K562 (cell line): ENCODE measurements at regions not wholly inside any gene's neighbourhood (a gene's known extent, or its start where the extent isn't known, plus 50 kb on each side); places are given as distances from the start of the nearest gene placed in this dataset.

Experiments used
- ATAC-seq: fragments of 200-7000 bp; cut with Tn5 transposase; 3 replicates; pipeline ENCODE4 v1.9.1; 2020; ENCODE audit warnings: moderate library complexity
- BruUV-seq: library from RNA; stranded (reverse); fragments of 400-500 nt; replicated peaks from 2 replicates; lab custom pipeline; 2021; lab: Mats Ljungman, UMichigan
- CTCF ChIA-PET: fragments of 300-600 bp; formaldehyde crosslinking; extraction: SDS; loops from one replicate; lab custom pipeline; 2021; ENCODE audit warnings: low intra/inter-chr PET ratio; lab: Yijun Ruan, JAX
- POLR2A ChIA-PET: fragments of 300-600, 350-650 bp; sonication (Branson Sonifier 250); formaldehyde crosslinking; extraction: SDS; loops from one replicate; lab custom pipeline; 2021; ENCODE audit warnings: antibody characterized with exemption, inconsistent platforms; lab: Yijun Ruan, JAX
- DNase-seq, 4 experiments: peaks; one replicate each; pipeline versions ENCODE4 v3.0.0 to v3.0.0-alpha.2; 2011 to 2018; ENCODE audit warnings: low spot score in 3 of 4, mixed read lengths in 3 of 4; ENCODE audit errors: extremely low read depth in 1 of 4
- FAIRE-seq: peaks from 2 replicates; lab custom pipeline; 2011; peaks lifted over from hg19 to GRCh38; lab: Jason Lieb, UNC
- H2AFZ ChIP-seq: 2 replicates; pipeline ENCODE4 v1.6.0; 2011; ENCODE audit warnings: low read depth, low read length, control low read depth, inconsistent platforms
- H3K27ac ChIP-seq: fragments of 200-600 bp; 3 replicates; pipeline ENCODE4 v1.8.0; 2011; ENCODE audit warnings: low read depth, mild to moderate bottlenecking, control low read depth, inconsistent platforms, low read length, moderate library complexity, mixed read lengths; ENCODE audit errors: extremely low read depth
- H3K27me3 ChIP-seq, 2 experiments: fragments of 300-600 bp in 1 of 2; 2 replicates in 1 of 2; 3 replicates in 1 of 2; pipeline versions ENCODE4 v1.6.0 to v1.8.0; 2011; ENCODE audit warnings: inconsistent platforms in 2 of 2, low read length in 2 of 2, mild to moderate bottlenecking in 1 of 2, mixed read lengths in 1 of 2, moderate library complexity in 1 of 2; ENCODE audit not compliant: control insufficient read depth in 2 of 2, insufficient read depth in 2 of 2
- H3K36me3 ChIP-seq: fragments of 300-600 bp; 3 replicates; pipeline ENCODE4 v1.8.0; 2011; ENCODE audit warnings: mild to moderate bottlenecking, low read length, inconsistent platforms; ENCODE audit not compliant: control insufficient read depth, insufficient read depth
- H3K4me1 ChIP-seq, 2 experiments: fragments of 200-600 bp in 1 of 2; replicated peaks in 1 of 2; 2 replicates in 1 of 2; 3 replicates in 1 of 2; pipeline versions ENCODE4 v1.5.1 to v1.8.0; 2011; ENCODE audit warnings: inconsistent platforms in 2 of 2, low read length in 2 of 2, mild to moderate bottlenecking in 1 of 2, mixed read lengths in 1 of 2, moderate library complexity in 1 of 2; ENCODE audit not compliant: control insufficient read depth in 2 of 2, insufficient read depth in 2 of 2
- H3K4me2 ChIP-seq: 2 replicates; pipeline ENCODE4 v1.6.1; 2011; ENCODE audit warnings: low read length, control low read depth, inconsistent platforms, mixed read lengths; ENCODE audit not compliant: insufficient read depth
- H3K4me3 ChIP-seq: fragments of 200-600 bp; sonication (generic), shearing (Covaris generic); 2 replicates; pipeline ENCODE4 v1.5.1; 2016; ENCODE audit warnings: control low read depth, inconsistent platforms
- H3K79me2 ChIP-seq: fragments of 200-600 bp; 3 replicates; pipeline ENCODE4 v1.8.0; 2011; ENCODE audit warnings: low read length, inconsistent platforms; ENCODE audit not compliant: control insufficient read depth, insufficient read depth
- H3K9ac ChIP-seq, 2 experiments: 2 replicates each; pipeline versions ENCODE4 v1.6.0 to v1.6.1; 2011; ENCODE audit warnings: low read depth in 2 of 2, low read length in 2 of 2, control low read depth in 1 of 2, inconsistent platforms in 1 of 2, mild to moderate bottlenecking in 1 of 2, mixed read lengths in 1 of 2; ENCODE audit not compliant: insufficient read depth in 1 of 2
- H3K9me1 ChIP-seq: one replicate; pipeline ENCODE4 v1.6.0; 2011; ENCODE audit warnings: inconsistent platforms, mild to moderate bottlenecking, low read length, moderate library complexity; ENCODE audit not compliant: control insufficient read depth, insufficient read depth
- H3K9me3 ChIP-seq: replicated peaks from 2 replicates; pipeline ENCODE4 v1.5.1; 2011; ENCODE audit warnings: low read depth, low read length, inconsistent platforms; ENCODE audit not compliant: control insufficient read depth, insufficient read depth
- H4K20me1 ChIP-seq: replicated peaks from 2 replicates; pipeline ENCODE4 v1.6.1; 2011; ENCODE audit warnings: low read length, inconsistent platforms, mixed read lengths; ENCODE audit not compliant: control insufficient read depth, insufficient read depth
- CBX1 ChIP-seq: sonication (generic); IDR thresholded peaks from 2 replicates; pipeline ENCODE4 v1.6.1; 2016; ENCODE audit warnings: antibody characterized with exemption, low read depth, mild to moderate bottlenecking
- KDM4B ChIP-seq, 2 experiments: fragments of 450-650 bp in 1 of 2; sonication (generic) in 1 of 2; IDR thresholded peaks; 2 replicates each; pipeline ENCODE4 v1.6.1; 2016 to 2017; ENCODE audit warnings: borderline replicate concordance in 2 of 2, antibody characterized with exemption in 1 of 2, low read depth in 1 of 2, mild to moderate bottlenecking in 1 of 2
- SRSF3 ChIP-seq: fragments of 200-400 bp; formaldehyde crosslinking; IDR thresholded peaks from 2 replicates; pipeline ENCODE4 v1.6.1; 2016; ENCODE audit warnings: mild to moderate bottlenecking, low read length, moderate library complexity; ENCODE audit not compliant: insufficient read depth
- ZNF24 ChIP-seq: fragments of 450-650 bp; IDR thresholded peaks from 2 replicates; pipeline ENCODE4 v1.6.1; 2016
- ZNF77 ChIP-seq: fragments of 250-450 bp; sonication (Bioruptor Pico); IDR thresholded peaks from 2 replicates; pipeline ENCODE4 v1.5.0; 2020
- ZNF79 ChIP-seq: fragments of 250-450 bp; sonication (Bioruptor Pico); IDR thresholded peaks from 2 replicates; pipeline ENCODE4 v1.4.0; 2020; ENCODE audit warnings: low read depth, mild to moderate bottlenecking, moderate library complexity
- WGBS: fragments of 100-300 bp; shearing (Covaris generic); methylation state at CpG from one replicate; pipeline ENCODE4 v1.1.6; 2016; ENCODE audit warnings: low coverage, mixed read lengths; ENCODE audit not compliant: insufficient coverage; ENCODE audit errors: missing lambda C conversion rate; 5-methylcytosine and 5-hydroxymethylcytosine counted together
- in situ Hi-C: fragments of 300-500 bp; cut with MboI; formaldehyde crosslinking; loops from 4 replicates; pipeline ENCODE4 v1.15.0; 2018; ENCODE audit warnings: inconsistent platforms, mixed read lengths
- intact Hi-C: fragments of 100-400 bp; cut with micrococcal nuclease; formaldehyde crosslinking; loops from 2 replicates; pipeline ENCODE4 v1.14.2; 2022
- TF ChIP-seq, protein P1 (sequence below): fragments of 250-450 bp; sonication (Bioruptor Pico); IDR thresholded peaks from 2 replicates; pipeline ENCODE4 v1.5.0; 2021; ENCODE audit warnings: mild to moderate bottlenecking, moderate library complexity

GRCh38 chr16:85227946-85228862 is 115.9 kb upstream of the CIBAR2 start (continued):
- peak; percentile 25; the same call in 1 of the 2 replicates for TF ChIP-seq CBX1

DNA sequence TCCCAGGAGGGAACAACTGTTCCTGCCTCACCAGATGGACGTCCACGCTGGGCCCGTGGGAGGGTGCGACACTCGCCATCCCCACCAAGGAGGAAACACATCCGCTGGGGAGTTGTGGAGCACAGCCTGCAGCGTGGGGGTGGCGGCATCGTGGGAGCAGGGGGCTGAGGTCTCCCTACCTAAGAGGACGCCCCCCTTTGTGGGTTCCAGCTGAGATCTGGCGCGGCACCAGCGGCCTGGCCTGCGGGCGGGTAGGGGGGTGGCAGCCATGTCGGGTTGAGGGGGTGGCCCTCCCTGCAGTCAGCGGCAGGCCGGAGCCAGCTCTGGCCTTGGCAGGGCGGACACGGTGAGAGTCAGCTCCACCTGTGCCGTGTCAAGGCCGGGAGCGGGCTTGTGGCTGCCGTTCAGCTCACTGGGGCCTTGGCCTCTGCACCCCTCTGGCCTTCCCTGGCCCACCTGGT is 116.7 kb upstream of the CIBAR2 start:
- peaks cover 10 to 40% of the 10 kb centered on the region in 2 experiments for H3K4me1 ChIP-seq
- no TSS peak for BruUV-seq
- intact Hi-C loops: no loop called here
- no peak overlapping the region for H3K4me3 ChIP-seq
- 82% methylated on average over 24 of the region's 24 CpGs for WGBS
- peaks cover 49% of the 10 kb centered on the region for H4K20me1 ChIP-seq
- H3K9me3 ChIP-seq: no peaks in the 10 kb centered on the region
- H3K9me1 ChIP-seq: no peaks in the 10 kb centered on the region
- no peaks in the 10 kb centered on the region; the same call in 2 of the 3 replicates for H3K79me2 ChIP-seq
- DNase-seq (no peak), ATAC-seq (no peak), FAIRE-seq (no peak)
- no peaks in the 10 kb centered on the region for H3K27me3 ChIP-seq
- 0 out of 4 replicates have a peak overlapping the region, but pooled peaks of 1 of the 2 experiments have one; percentile 59 for H3K9ac ChIP-seq
- H3K27ac ChIP-seq: no peak overlapping the region
- ChIA-PET CTCF (no interaction called here), POLR2A (interaction anchor here (0.6 to 1.0 kb wide), 2 partner anchors 23 to 296 kb away, joined by 4 read pairs; no protein-coding TSS in a partner anchor)
- H3K36me3 ChIP-seq: no peaks in the 10 kb centered on the region; the same call in 2 of the 3 replicates
- no peak overlapping the region for H3K4me2 ChIP-seq
- in situ Hi-C loops: no loop called here
- TF ChIP-seq, protein P1, sequence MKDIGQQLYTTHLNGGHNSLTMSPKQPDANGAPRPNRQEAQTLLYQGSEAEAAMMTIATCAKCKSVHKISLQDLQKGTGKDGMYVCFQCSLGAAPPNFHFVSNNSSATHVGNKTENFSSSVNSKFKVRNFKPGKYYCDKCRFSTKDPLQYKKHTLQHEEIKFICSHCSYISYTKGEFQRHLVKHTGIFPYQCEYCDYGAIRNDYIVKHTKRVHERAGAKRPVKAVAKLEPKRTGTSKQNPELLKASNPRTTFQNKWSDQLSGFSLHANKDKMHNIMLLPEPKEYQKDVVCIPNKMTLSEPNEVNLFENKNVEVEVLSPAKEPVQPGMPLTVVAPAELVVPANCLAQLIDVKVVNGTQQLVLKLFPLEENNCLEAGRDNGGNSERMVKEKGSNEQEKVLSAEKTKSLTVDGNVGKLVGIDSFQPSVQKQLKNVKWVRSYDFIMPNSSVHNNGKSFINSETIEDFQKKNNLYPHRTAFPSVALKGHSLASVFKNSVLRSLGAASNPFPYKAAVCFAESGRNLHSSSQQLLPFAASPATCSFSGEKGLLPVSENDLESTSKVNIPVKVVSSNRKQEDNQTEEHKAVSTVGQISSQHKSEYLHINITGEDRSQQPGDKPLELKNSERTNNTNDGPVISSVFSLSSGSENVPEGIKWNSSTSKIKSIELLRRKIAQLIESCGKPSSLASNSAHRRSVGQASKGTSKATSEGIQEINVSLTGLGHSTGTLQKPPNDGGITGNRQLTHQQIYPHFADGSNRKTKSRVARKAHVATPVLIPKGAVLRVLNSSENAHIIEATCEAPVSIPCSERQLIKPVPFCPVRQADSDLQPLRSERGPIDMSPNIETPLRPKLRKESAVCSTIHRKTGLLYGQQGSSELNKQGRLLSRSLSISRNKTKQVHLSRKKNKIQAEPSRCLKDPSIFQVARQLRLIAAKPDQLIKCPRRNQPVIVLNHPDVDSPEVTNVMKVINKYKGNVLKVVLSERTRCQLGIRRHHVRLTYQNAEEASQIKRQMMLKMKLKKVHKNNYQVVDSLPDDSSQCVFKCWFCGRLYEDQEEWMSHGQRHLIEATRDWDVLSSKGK (CRISPR knock-in tag): no peak
- TF ChIP-seq ZNF77 (no peak), ZNF24 (no peak), ZNF79 (CRISPR knock-in tag) (no peak), KDM4B (IDR thresholded peaks at IDR 0.05; ENCODE audit: borderline replicate concordance in 2 of 2, low read depth in 1 of 2) (no peak), SRSF3 (no peak)
- H2AFZ ChIP-seq: no peak overlapping the region
